ENCODE measurements at regions not wholly inside any gene's neighbourhood (a gene's known extent, or its start where the extent isn't known, plus 50 kb on each side); places are given as distances from the start of the nearest gene placed in this dataset.

DNA sequence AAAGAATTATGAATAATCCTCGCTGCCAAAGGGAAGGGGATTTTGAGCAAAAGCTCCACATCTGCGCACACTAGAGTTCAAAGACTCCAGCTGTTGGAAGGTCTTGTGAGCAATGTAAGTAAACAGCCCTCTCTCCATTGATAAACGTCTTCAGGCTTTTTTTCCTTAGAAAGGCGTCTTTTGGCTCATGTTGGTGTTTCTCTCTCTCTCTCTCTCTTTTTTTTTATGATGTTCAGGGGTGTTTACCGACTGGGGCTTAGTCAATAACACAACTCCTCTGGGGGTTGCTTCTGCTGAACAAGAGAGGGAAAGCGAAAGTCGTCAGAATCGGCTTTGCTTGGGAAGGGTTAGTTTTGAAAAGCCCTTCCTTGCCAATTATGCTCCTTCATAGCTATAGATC, 53.2 kb upstream of the C1QTNF7 start:
- TF ChIP-seq, protein P1, sequence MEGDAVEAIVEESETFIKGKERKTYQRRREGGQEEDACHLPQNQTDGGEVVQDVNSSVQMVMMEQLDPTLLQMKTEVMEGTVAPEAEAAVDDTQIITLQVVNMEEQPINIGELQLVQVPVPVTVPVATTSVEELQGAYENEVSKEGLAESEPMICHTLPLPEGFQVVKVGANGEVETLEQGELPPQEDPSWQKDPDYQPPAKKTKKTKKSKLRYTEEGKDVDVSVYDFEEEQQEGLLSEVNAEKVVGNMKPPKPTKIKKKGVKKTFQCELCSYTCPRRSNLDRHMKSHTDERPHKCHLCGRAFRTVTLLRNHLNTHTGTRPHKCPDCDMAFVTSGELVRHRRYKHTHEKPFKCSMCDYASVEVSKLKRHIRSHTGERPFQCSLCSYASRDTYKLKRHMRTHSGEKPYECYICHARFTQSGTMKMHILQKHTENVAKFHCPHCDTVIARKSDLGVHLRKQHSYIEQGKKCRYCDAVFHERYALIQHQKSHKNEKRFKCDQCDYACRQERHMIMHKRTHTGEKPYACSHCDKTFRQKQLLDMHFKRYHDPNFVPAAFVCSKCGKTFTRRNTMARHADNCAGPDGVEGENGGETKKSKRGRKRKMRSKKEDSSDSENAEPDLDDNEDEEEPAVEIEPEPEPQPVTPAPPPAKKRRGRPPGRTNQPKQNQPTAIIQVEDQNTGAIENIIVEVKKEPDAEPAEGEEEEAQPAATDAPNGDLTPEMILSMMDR (IDR thresholded peaks at IDR 0.05; ENCODE audit: insufficient read depth, low read depth, low read length) = no peak
- no peak for TF ChIP-seq EZH2 (IDR thresholded peaks at IDR 0.05; ENCODE audit: insufficient read depth, low read length)

All from astrocyte (in vitro differentiated cells and primary cell).